ENCODE measurements at regions not wholly inside any gene's neighbourhood (a gene's known extent, or its start where the extent isn't known, plus 50 kb on each side); places are given as distances from the start of the nearest gene placed in this dataset.

DNA sequence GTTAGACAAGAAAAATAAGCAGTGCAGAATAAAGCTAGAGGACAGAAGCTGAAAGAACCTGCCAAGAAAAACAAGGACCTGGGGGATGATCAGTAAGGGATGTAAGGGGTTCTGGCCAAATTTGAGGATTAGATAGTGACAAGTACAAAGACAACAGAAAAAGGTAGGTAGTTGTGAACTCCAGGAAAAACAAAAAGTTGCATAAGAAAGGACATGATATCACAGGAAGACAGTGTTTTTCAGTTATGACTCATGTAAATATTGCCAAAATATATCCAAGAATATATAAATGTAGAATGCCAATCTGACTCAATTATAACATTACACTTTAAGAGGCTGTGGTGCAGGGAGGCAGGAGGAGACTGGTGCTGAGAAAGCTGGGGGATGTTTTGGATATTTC lies 209.8 kb upstream of the SH3BP4 start:
- Histone ChIP-seq H3K27ac (ENCODE audit: low read depth, low read length, poor library complexity, severe bottlenecking) (no peak overlapping the region), H3K4me1 (ENCODE audit: insufficient read depth, low read length, poor library complexity, severe bottlenecking) (no peaks in the 10 kb centered on the region), H3K36me3 (ENCODE audit: insufficient read depth, low read length, poor library complexity, severe bottlenecking) (no peaks in the 10 kb centered on the region), H3K27me3 (replicated peaks; ENCODE audit: insufficient read depth, low read depth, low read length, poor library complexity) (no peaks in the 10 kb centered on the region), H3K4me3 (ENCODE audit: low read depth, low read length, poor library complexity, severe bottlenecking) (no peak overlapping the region), H3K9me3 (ENCODE audit: low read depth, low read length, poor library complexity, severe bottlenecking) (no peaks in the 10 kb centered on the region)
- ChIA-PET CTCF (interaction anchor here (0.6 kb wide), 1 partner anchor 375 kb away, joined by 3 read pairs; no protein-coding TSS in a partner anchor), POLR2A (ENCODE audit: low non-redundant PET) (interaction anchor here (0.5 kb wide), 1 partner anchor 104 kb away, joined by 4 read pairs; no protein-coding TSS in a partner anchor)
- TF ChIP-seq, protein P1, sequence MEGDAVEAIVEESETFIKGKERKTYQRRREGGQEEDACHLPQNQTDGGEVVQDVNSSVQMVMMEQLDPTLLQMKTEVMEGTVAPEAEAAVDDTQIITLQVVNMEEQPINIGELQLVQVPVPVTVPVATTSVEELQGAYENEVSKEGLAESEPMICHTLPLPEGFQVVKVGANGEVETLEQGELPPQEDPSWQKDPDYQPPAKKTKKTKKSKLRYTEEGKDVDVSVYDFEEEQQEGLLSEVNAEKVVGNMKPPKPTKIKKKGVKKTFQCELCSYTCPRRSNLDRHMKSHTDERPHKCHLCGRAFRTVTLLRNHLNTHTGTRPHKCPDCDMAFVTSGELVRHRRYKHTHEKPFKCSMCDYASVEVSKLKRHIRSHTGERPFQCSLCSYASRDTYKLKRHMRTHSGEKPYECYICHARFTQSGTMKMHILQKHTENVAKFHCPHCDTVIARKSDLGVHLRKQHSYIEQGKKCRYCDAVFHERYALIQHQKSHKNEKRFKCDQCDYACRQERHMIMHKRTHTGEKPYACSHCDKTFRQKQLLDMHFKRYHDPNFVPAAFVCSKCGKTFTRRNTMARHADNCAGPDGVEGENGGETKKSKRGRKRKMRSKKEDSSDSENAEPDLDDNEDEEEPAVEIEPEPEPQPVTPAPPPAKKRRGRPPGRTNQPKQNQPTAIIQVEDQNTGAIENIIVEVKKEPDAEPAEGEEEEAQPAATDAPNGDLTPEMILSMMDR (conservative IDR thresholded peaks at IDR 0.05; ENCODE audit: low read depth, low read length) = no peak
- TF ChIP-seq EZH2 (IDR thresholded peaks at IDR 0.05; ENCODE audit: borderline replicate concordance, low read depth, low read length, poor library complexity, severe bottlenecking) = no peak
- intact Hi-C loops (cut with micrococcal nuclease; ENCODE audit: unreplicated experiment) = no loop called here
- BruUV-seq (replicated peaks) = no TSS peak
- no peak for DNase-seq (ENCODE audit: low spot score)

DNA sequence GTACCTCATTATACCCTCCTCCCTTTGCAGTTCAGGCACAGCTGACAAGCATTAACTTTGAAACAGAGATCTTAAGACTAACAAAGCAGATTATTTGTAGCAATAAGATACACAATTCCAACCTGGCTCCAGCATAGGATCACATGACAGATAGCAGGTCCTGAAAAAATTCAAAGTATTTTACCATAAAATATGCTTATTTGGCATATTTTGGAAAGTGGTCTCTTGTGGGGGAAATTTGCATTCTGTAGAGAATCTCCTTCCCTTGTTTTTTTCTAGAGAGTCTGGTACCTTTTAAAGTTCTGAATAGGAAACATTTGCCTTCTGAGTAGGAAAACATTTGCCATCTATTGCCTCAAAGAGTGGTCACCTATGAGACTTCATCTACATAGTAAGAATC lies 212.8 kb upstream of the SH3BP4 start:
- Histone ChIP-seq H3K27me3 (replicated peaks; ENCODE audit: insufficient read depth, low read depth, low read length, poor library complexity) (no peaks in the 10 kb centered on the region), H3K4me3 (ENCODE audit: low read depth, low read length, poor library complexity, severe bottlenecking) (no peak overlapping the region), H3K36me3 (ENCODE audit: insufficient read depth, low read length, poor library complexity, severe bottlenecking) (no peaks in the 10 kb centered on the region), H3K27ac (ENCODE audit: low read depth, low read length, poor library complexity, severe bottlenecking) (no peak overlapping the region), H3K4me1 (ENCODE audit: insufficient read depth, low read length, poor library complexity, severe bottlenecking) (no peaks in the 10 kb centered on the region), H3K9me3 (ENCODE audit: low read depth, low read length, poor library complexity, severe bottlenecking) (no peaks in the 10 kb centered on the region)
- intact Hi-C loops (cut with micrococcal nuclease; ENCODE audit: unreplicated experiment) = no loop called here
- no TSS peak for BruUV-seq (replicated peaks)
- no peak for TF ChIP-seq EZH2 (IDR thresholded peaks at IDR 0.05; ENCODE audit: borderline replicate concordance, low read depth, low read length, poor library complexity, severe bottlenecking)
- TF ChIP-seq, protein P1 (conservative IDR thresholded peaks at IDR 0.05; ENCODE audit: low read depth, low read length) = no peak
- ChIA-PET CTCF (no interaction called here), POLR2A (ENCODE audit: low non-redundant PET) (no interaction called here)
- DNase-seq (ENCODE audit: low spot score) = no peak

DNA sequence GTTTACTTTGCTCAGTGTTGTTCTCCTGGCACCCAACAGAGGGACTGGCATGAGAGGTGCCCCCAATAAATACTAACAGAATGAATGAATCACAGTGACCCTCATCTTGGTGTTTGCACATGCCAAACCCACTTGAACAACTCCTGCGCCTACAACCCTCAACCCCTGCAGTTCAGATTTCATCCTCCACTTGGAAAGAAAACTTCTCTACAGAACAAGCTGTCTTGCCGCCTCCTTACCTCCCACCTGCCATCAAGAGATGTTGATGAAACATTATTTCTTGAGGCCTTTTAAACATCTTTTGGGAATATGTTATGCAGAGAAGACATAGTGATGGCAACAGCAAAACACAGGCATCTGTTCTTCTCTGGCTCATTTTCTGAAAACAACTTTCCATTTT lies 216.0 kb upstream of the SH3BP4 start:
- BruUV-seq (replicated peaks) = no TSS peak
- TF ChIP-seq EZH2 (IDR thresholded peaks at IDR 0.05; ENCODE audit: borderline replicate concordance, low read depth, low read length, poor library complexity, severe bottlenecking) = no peak
- TF ChIP-seq, protein P1 (conservative IDR thresholded peaks at IDR 0.05; ENCODE audit: low read depth, low read length) = no peak
- ChIA-PET POLR2A (ENCODE audit: low non-redundant PET) (no interaction called here), CTCF (no interaction called here)
- intact Hi-C loops (cut with micrococcal nuclease; ENCODE audit: unreplicated experiment) = no loop called here
- H3K4me1 ChIP-seq (ENCODE audit: insufficient read depth, low read length, poor library complexity, severe bottlenecking) = no peaks in the 10 kb centered on the region
- H3K4me3 ChIP-seq (ENCODE audit: low read depth, low read length, poor library complexity, severe bottlenecking) = no peak overlapping the region
- no peaks in the 10 kb centered on the region for H3K27me3 ChIP-seq (replicated peaks; ENCODE audit: insufficient read depth, low read depth, low read length, poor library complexity)
- no peaks in the 10 kb centered on the region for H3K36me3 ChIP-seq (ENCODE audit: insufficient read depth, low read length, poor library complexity, severe bottlenecking)
- no peak overlapping the region for H3K27ac ChIP-seq (ENCODE audit: low read depth, low read length, poor library complexity, severe bottlenecking)
- no peaks in the 10 kb centered on the region for H3K9me3 ChIP-seq (ENCODE audit: low read depth, low read length, poor library complexity, severe bottlenecking)
- no peak for DNase-seq (ENCODE audit: low spot score)

All from A673 (cell line).